GM10248 (cell line): ENCODE measurements at regions not wholly inside any gene's neighbourhood (a gene's known extent, or its start where the extent isn't known, plus 50 kb on each side); places are given as distances from the start of the nearest gene placed in this dataset.

Experiments used
- CTCF ChIA-PET: fragments of 300-600 bp; sonication (Branson Sonifier 250); formaldehyde crosslinking; extraction: SDS; loops from one replicate; lab custom pipeline; 2021; ENCODE audit warnings: antibody characterized with exemption; lab: Yijun Ruan, JAX
- POLR2A ChIA-PET: fragments of 350-650 bp; sonication (Branson Sonifier 250); formaldehyde crosslinking; extraction: SDS; loops from one replicate; lab custom pipeline; 2020; ENCODE audit warnings: antibody characterized with exemption; lab: Yijun Ruan, JAX
- DNase-seq: peaks from one replicate; pipeline ENCODE4 v3.0.0; 2012; ENCODE audit errors: extremely low spot score
- TF ChIP-seq, protein P1 (sequence below): IDR thresholded peaks from 2 replicates; pipeline ENCODE4 v1.5.1; 2012; ENCODE audit warnings: mild to moderate bottlenecking, low read depth; ENCODE audit errors: extremely low read depth, missing control alignments, control extremely low read depth

- TF ChIP-seq, protein P1, sequence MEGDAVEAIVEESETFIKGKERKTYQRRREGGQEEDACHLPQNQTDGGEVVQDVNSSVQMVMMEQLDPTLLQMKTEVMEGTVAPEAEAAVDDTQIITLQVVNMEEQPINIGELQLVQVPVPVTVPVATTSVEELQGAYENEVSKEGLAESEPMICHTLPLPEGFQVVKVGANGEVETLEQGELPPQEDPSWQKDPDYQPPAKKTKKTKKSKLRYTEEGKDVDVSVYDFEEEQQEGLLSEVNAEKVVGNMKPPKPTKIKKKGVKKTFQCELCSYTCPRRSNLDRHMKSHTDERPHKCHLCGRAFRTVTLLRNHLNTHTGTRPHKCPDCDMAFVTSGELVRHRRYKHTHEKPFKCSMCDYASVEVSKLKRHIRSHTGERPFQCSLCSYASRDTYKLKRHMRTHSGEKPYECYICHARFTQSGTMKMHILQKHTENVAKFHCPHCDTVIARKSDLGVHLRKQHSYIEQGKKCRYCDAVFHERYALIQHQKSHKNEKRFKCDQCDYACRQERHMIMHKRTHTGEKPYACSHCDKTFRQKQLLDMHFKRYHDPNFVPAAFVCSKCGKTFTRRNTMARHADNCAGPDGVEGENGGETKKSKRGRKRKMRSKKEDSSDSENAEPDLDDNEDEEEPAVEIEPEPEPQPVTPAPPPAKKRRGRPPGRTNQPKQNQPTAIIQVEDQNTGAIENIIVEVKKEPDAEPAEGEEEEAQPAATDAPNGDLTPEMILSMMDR, result no peak
- POLR2A ChIA-PET, result no interaction called here
- DNase-seq, result no peak
- CTCF ChIA-PET, result interaction anchor here (0.8 to 1.8 kb wide), 5 partner anchors 10 to 426 kb away, joined by 3 to 6 read pairs (median 3); no protein-coding TSS in a partner anchor
Measured at GRCh38 chr3:72395776-72396311, 452.4 kb downstream of the SHQ1 start.

- POLR2A ChIA-PET, result no interaction called here
- TF ChIP-seq, protein P1, result no peak
- CTCF ChIA-PET, result interaction anchor here (1.3 to 2.8 kb wide), 2 partner anchors 9 to 27 kb away, joined by 3 to 9 read pairs; no protein-coding TSS in a partner anchor
- no peak for DNase-seq
Measured at GRCh38 chr3:72393455-72393854, 454.8 kb downstream of the SHQ1 start.

- DNase-seq, result no peak
- CTCF ChIA-PET, result interaction anchor here (0.8 to 1.8 kb wide), 7 partner anchors 8 to 67 kb away, joined by 3 to 8 read pairs (median 3); no protein-coding TSS in a partner anchor
- POLR2A ChIA-PET, result no interaction called here
Measured at GRCh38 chr3:72391659-72392058, 456.6 kb downstream of the SHQ1 start.

GRCh38 chr3:72390841-72391240 lies 457.4 kb downstream of the SHQ1 start:
- ChIA-PET CTCF (interaction anchor here (0.8 to 1.8 kb wide), 4 partner anchors 10 to 31 kb away, joined by 3 to 8 read pairs (median 4); no protein-coding TSS in a partner anchor), POLR2A (no interaction called here)
- DNase-seq, result no peak
- TF ChIP-seq, protein P1, result no peak

More at GRCh38 chr3:72391659-72392058, 456.6 kb downstream of the SHQ1 start:
- TF ChIP-seq, protein P1, result no peak

GRCh38 chr3:72388644-72389043 lies 459.6 kb downstream of the SHQ1 start:
- ChIA-PET POLR2A (no interaction called here), CTCF (no interaction called here)
- TF ChIP-seq, protein P1, result no peak
- no peak for DNase-seq

GRCh38 chr3:72388117-72388516 lies 460.1 kb downstream of the SHQ1 start:
- CTCF ChIA-PET, result no interaction called here
- TF ChIP-seq, protein P1, result no peak
- POLR2A ChIA-PET, result no interaction called here
- no peak for DNase-seq
